CD4-positive, alpha-beta T cell treated with Interleukin-15 for 4 hours (primary cell): ENCODE measurements at regions not wholly inside any gene's neighbourhood (a gene's known extent, or its start where the extent isn't known, plus 50 kb on each side); places are given as distances from the start of the nearest gene placed in this dataset.

Source experiments
- DNase-seq: peaks from one replicate; pipeline ENCODE4 v3.0.0-alpha.2; 2020; ENCODE audit warnings: low spot score

- no peak for DNase-seq
Observed at GRCh38 chr15:48046813-48047438, 73.9 kb upstream of the SLC24A5 start.

- no peak for DNase-seq
Observed at GRCh38 chr15:48049736-48050135, 71.1 kb upstream of the SLC24A5 start.

GRCh38 chr15:48052946-48053345 is 67.8 kb upstream of the SLC24A5 start:
- DNase-seq = no peak

GRCh38 chr15:48058371-48058770 is 62.4 kb upstream of the SLC24A5 start:
- no peak for DNase-seq

- DNase-seq = no peak
Observed at GRCh38 chr15:48059791-48060190, 61.0 kb upstream of the SLC24A5 start.

- no peak for DNase-seq
Observed at GRCh38 chr15:48060396-48060795, 60.4 kb upstream of the SLC24A5 start.

- no peak for DNase-seq
Observed at GRCh38 chr15:48061605-48062004, 59.2 kb upstream of the SLC24A5 start.

- no peak for DNase-seq
Observed at GRCh38 chr15:48062148-48062872, 58.5 kb upstream of the SLC24A5 start.

GRCh38 chr15:48063411-48063985 is 57.3 kb upstream of the SLC24A5 start:
- no peak for DNase-seq

GRCh38 chr15:48064421-48064820 is 56.4 kb upstream of the SLC24A5 start:
- no peak for DNase-seq

GRCh38 chr15:48066456-48066855 is 54.3 kb upstream of the SLC24A5 start:
- DNase-seq = no peak
